IPS DF 6.9 (cell line): ENCODE measurements at regions not wholly inside any gene's neighbourhood (a gene's known extent, or its start where the extent isn't known, plus 50 kb on each side); places are given as distances from the start of the nearest gene placed in this dataset.

Source experiments
- DNase-seq: peaks from one replicate; pipeline ENCODE4 v3.0.0-alpha.2; 2013; ENCODE audit warnings: low read depth, low spot score
- H3K27ac ChIP-seq: one replicate; pipeline ENCODE4 v1.5.1; 2013; ENCODE audit warnings: low read length, control low read depth
- H3K27me3 ChIP-seq: 2 replicates; pipeline ENCODE4 v1.6.1; 2013; ENCODE audit warnings: mild to moderate bottlenecking, low read length; ENCODE audit not compliant: control insufficient read depth, insufficient read depth
- H3K36me3 ChIP-seq: 2 replicates; pipeline ENCODE4 v1.6.1; 2013; ENCODE audit warnings: low read length; ENCODE audit not compliant: control insufficient read depth, insufficient read depth
- H3K4me1 ChIP-seq: 2 replicates; pipeline ENCODE4 v1.6.1; 2013; ENCODE audit warnings: low read length; ENCODE audit not compliant: control insufficient read depth, insufficient read depth
- H3K4me3 ChIP-seq: 2 replicates; pipeline ENCODE4 v1.5.1; 2013; ENCODE audit warnings: mild to moderate bottlenecking, low read length
- H3K9me3 ChIP-seq: 2 replicates; pipeline ENCODE4 v1.6.1; 2013; ENCODE audit warnings: low read length, inconsistent platforms; ENCODE audit not compliant: control insufficient read depth, insufficient read depth
- WGBS: extraction: QIAGEN DNeasy Blood & Tissue Kit; methylation state at CpG from one replicate; pipeline ENCODE4 v1.1.7; 2013; ENCODE audit warnings: mixed read lengths, missing lambda C conversion rate; ENCODE audit not compliant: insufficient read length, insufficient coverage; 5-methylcytosine and 5-hydroxymethylcytosine counted together

DNA sequence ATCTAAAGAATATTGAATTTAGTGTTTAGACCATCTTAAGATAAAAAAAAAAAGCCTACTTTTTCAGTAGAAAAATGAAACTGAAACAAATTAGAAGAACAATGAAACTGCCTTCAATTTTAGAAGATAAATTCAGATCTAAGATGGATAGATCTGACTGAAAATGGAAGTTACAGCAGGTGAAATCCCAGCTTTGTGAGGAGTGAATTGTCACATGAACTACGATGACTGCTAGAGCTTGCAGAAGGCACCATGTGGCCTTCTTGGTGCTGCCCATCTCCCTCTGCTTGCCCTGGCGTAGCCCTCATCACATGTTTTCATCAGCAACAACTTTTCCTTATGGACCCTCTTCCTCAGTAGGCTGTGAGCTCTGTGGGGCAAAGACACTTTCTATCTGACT, 51.4 kb upstream of the EMCN start:
- Histone ChIP-seq H3K4me3 (no peak overlapping the region), H3K36me3 (no peaks in the 10 kb centered on the region), H3K9me3 (no peaks in the 10 kb centered on the region), H3K4me1 (no peaks in the 10 kb centered on the region), H3K27ac (no peak overlapping the region), H3K27me3 (no peaks in the 10 kb centered on the region)
- no peak for DNase-seq
- WGBS = no CpG with 5 or more reads among the region's 2 CpGs
